ENCODE measurements at regions not wholly inside any gene's neighbourhood (a gene's known extent, or its start where the extent isn't known, plus 50 kb on each side); places are given as distances from the start of the nearest gene placed in this dataset.

DNA sequence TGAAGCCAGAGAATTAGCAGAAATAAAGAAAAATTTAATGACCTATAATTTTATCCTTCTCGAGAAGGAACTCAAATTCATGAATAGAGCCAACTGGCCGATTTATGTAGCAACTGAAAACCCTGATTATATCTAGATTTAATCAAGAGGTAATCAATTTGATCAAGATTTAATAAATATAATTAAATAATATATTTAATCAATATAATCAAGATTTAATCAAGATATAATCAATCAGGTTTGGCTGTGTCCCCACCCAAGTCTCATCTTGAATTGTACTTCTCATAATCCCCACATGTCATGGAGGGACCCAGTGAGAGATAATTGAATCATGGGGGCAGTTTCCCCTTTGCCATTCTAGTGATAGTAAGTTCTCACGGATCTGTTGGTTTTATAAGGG, 181.2 kb upstream of the CDIN1 start:
- TF ChIP-seq, protein P1, sequence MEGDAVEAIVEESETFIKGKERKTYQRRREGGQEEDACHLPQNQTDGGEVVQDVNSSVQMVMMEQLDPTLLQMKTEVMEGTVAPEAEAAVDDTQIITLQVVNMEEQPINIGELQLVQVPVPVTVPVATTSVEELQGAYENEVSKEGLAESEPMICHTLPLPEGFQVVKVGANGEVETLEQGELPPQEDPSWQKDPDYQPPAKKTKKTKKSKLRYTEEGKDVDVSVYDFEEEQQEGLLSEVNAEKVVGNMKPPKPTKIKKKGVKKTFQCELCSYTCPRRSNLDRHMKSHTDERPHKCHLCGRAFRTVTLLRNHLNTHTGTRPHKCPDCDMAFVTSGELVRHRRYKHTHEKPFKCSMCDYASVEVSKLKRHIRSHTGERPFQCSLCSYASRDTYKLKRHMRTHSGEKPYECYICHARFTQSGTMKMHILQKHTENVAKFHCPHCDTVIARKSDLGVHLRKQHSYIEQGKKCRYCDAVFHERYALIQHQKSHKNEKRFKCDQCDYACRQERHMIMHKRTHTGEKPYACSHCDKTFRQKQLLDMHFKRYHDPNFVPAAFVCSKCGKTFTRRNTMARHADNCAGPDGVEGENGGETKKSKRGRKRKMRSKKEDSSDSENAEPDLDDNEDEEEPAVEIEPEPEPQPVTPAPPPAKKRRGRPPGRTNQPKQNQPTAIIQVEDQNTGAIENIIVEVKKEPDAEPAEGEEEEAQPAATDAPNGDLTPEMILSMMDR (IDR thresholded peaks at IDR 0.05) = no peak
- no peak for TF ChIP-seq EP300 (IDR thresholded peaks at IDR 0.05)
